Panc1 (cell line): ENCODE measurements at regions not wholly inside any gene's neighbourhood (a gene's known extent, or its start where the extent isn't known, plus 50 kb on each side); places are given as distances from the start of the nearest gene placed in this dataset.
"Not testable (repeated sequence)": the region's sequence is repeated elsewhere in the genome, so short reads cannot be mapped to it uniquely, and the experiment has no call there.

Source experiments
- ATAC-seq: fragments of 200-7000 bp; cut with Tn5 transposase; 2 replicates; pipeline ENCODE4 v1.9.1; 2020; ENCODE audit warnings: mild to moderate bottlenecking, moderate library complexity
- BruUV-seq: library from RNA; stranded (reverse); fragments of 400-500 nt; replicated peaks from 2 replicates; lab custom pipeline; 2021; lab: Mats Ljungman, UMichigan
- CTCF ChIA-PET: fragments of 300-600 bp; sonication (Branson Sonifier 250); formaldehyde crosslinking; loops from one replicate; lab custom pipeline; 2022; ENCODE audit warnings: antibody characterized with exemption; lab: Charles Lee
- POLR2A ChIA-PET: fragments of 300-600 bp; sonication (Branson Sonifier 250); formaldehyde crosslinking; loops from one replicate; lab custom pipeline; 2022; ENCODE audit warnings: antibody characterized with exemption; lab: Charles Lee
- DNase-seq: peaks from one replicate; pipeline ENCODE4 v3.0.0-alpha.2; 2010; ENCODE audit warnings: low read depth, low spot score
- H3K27ac ChIP-seq: 2 replicates; pipeline ENCODE4 v1.5.1; 2011; ENCODE audit warnings: mild to moderate bottlenecking, low read length, inconsistent platforms
- H3K27me3 ChIP-seq: fragments of 200-500 bp; sonication (Bioruptor generic); 2 replicates; pipeline ENCODE4 v1.6.0; 2014; ENCODE audit warnings: low read length, inconsistent platforms; ENCODE audit not compliant: control insufficient read depth, insufficient read depth
- H3K36me3 ChIP-seq: fragments of 200-500 bp; sonication (Bioruptor generic); 2 replicates; pipeline ENCODE4 v1.5.1; 2014; ENCODE audit warnings: inconsistent platforms, mild to moderate bottlenecking, low read length, moderate library complexity; ENCODE audit not compliant: control insufficient read depth, insufficient read depth
- H3K4me1 ChIP-seq: 2 replicates; pipeline ENCODE4 v1.5.1; 2011; ENCODE audit warnings: inconsistent platforms, mild to moderate bottlenecking, low read length, moderate library complexity; ENCODE audit not compliant: control insufficient read depth, insufficient read depth
- H3K4me3 ChIP-seq, 2 experiments: 2 replicates each; pipeline ENCODE4 v1.5.1; 2011 to 2012; ENCODE audit warnings: low read depth in 2 of 2, low read length in 2 of 2, mild to moderate bottlenecking in 2 of 2, inconsistent platforms in 1 of 2, moderate library complexity in 1 of 2
- H3K9me3 ChIP-seq: fragments of 200-500 bp; sonication (Bioruptor generic); 2 replicates; pipeline ENCODE4 v1.5.1; 2014; ENCODE audit warnings: low read depth, mild to moderate bottlenecking, inconsistent platforms, low read length, moderate library complexity; ENCODE audit not compliant: control insufficient read depth, insufficient read depth
- POLR2AphosphoS5 ChIP-seq: IDR thresholded peaks from 2 replicates; pipeline ENCODE4 v1.6.1; 2012; ENCODE audit warnings: mild to moderate bottlenecking, low read depth, low read length, moderate library complexity
- SIN3A ChIP-seq: IDR thresholded peaks from 2 replicates; pipeline ENCODE4 v1.6.1; 2012; ENCODE audit warnings: low read depth, mild to moderate bottlenecking, low read length, moderate library complexity, borderline replicate concordance; ENCODE audit not compliant: insufficient read depth
- TCF7L2 ChIP-seq: IDR thresholded peaks from 2 replicates; pipeline ENCODE4 v1.6.1; 2011; ENCODE audit warnings: mild to moderate bottlenecking, low read depth, low read length, inconsistent platforms
- in situ Hi-C: cut with HindIII; loops from 2 replicates; pipeline ENCODE4 v1.10.0; 2016; ENCODE audit warnings: low sequenced_read_pairs, low pct_unique_long_range_greater_than_20kb
- intact Hi-C: fragments of 100-400 bp; cut with micrococcal nuclease; formaldehyde crosslinking; loops from one replicate; pipeline ENCODE4 v1.10.0; 2022; ENCODE audit not compliant: unreplicated experiment
- TF ChIP-seq, protein P1 (sequence below), 2 experiments: IDR thresholded peaks; 2 replicates each; pipeline ENCODE4 v1.6.1; 2011 to 2012; ENCODE audit warnings: low read depth in 2 of 2, control low read depth in 1 of 2, low read length in 1 of 2, mild to moderate bottlenecking in 1 of 2, moderate library complexity in 1 of 2; ENCODE audit not compliant: insufficient read depth in 1 of 2
- TF ChIP-seq, protein P2 (sequence below): fragments of 450-650 bp; IDR thresholded peaks from 2 replicates; pipeline ENCODE4 v1.5.1; 2017; ENCODE audit warnings: mild to moderate bottlenecking

GRCh38 chr4:108415389-108415788 lies 205.0 kb upstream of the RPL34 start:
- no peak overlapping the region for H3K27ac ChIP-seq
- H3K4me1 ChIP-seq: no peaks in the 10 kb centered on the region
- CTCF ChIA-PET: no interaction called here
- TF ChIP-seq POLR2AphosphoS5 (no peak), SIN3A (no peak), TCF7L2 (no peak)
- TF ChIP-seq, protein P1, sequence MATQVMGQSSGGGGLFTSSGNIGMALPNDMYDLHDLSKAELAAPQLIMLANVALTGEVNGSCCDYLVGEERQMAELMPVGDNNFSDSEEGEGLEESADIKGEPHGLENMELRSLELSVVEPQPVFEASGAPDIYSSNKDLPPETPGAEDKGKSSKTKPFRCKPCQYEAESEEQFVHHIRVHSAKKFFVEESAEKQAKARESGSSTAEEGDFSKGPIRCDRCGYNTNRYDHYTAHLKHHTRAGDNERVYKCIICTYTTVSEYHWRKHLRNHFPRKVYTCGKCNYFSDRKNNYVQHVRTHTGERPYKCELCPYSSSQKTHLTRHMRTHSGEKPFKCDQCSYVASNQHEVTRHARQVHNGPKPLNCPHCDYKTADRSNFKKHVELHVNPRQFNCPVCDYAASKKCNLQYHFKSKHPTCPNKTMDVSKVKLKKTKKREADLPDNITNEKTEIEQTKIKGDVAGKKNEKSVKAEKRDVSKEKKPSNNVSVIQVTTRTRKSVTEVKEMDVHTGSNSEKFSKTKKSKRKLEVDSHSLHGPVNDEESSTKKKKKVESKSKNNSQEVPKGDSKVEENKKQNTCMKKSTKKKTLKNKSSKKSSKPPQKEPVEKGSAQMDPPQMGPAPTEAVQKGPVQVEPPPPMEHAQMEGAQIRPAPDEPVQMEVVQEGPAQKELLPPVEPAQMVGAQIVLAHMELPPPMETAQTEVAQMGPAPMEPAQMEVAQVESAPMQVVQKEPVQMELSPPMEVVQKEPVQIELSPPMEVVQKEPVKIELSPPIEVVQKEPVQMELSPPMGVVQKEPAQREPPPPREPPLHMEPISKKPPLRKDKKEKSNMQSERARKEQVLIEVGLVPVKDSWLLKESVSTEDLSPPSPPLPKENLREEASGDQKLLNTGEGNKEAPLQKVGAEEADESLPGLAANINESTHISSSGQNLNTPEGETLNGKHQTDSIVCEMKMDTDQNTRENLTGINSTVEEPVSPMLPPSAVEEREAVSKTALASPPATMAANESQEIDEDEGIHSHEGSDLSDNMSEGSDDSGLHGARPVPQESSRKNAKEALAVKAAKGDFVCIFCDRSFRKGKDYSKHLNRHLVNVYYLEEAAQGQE (IDR thresholded peaks at IDR 0.05; ENCODE audit: insufficient read depth in 1 of 2, low read depth in 2 of 2, low read length in 1 of 2): no peak
- TF ChIP-seq, protein P2, sequence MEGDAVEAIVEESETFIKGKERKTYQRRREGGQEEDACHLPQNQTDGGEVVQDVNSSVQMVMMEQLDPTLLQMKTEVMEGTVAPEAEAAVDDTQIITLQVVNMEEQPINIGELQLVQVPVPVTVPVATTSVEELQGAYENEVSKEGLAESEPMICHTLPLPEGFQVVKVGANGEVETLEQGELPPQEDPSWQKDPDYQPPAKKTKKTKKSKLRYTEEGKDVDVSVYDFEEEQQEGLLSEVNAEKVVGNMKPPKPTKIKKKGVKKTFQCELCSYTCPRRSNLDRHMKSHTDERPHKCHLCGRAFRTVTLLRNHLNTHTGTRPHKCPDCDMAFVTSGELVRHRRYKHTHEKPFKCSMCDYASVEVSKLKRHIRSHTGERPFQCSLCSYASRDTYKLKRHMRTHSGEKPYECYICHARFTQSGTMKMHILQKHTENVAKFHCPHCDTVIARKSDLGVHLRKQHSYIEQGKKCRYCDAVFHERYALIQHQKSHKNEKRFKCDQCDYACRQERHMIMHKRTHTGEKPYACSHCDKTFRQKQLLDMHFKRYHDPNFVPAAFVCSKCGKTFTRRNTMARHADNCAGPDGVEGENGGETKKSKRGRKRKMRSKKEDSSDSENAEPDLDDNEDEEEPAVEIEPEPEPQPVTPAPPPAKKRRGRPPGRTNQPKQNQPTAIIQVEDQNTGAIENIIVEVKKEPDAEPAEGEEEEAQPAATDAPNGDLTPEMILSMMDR: no peak
- POLR2A ChIA-PET: no interaction called here
- H3K9me3 ChIP-seq: no peaks in the 10 kb centered on the region
- no peaks in the 10 kb centered on the region; the same call in 1 of the 2 replicates for H3K27me3 ChIP-seq
- no peak for DNase-seq
- no peaks in the 10 kb centered on the region for H3K36me3 ChIP-seq
- BruUV-seq: no TSS peak
- in situ Hi-C loops (no loop called here), intact Hi-C loops (no loop called here)
- no peak overlapping the region for H3K4me3 ChIP-seq
- ATAC-seq: no peak

GRCh38 chr4:108411836-108412235 lies 208.5 kb upstream of the RPL34 start:
- BruUV-seq: no TSS peak
- H3K27me3 ChIP-seq: no peaks in the 10 kb centered on the region; the same call in 1 of the 2 replicates
- no peak overlapping the region for H3K4me3 ChIP-seq
- TF ChIP-seq, protein P2: no peak
- TF ChIP-seq POLR2AphosphoS5: no peak
- H3K36me3 ChIP-seq: no peaks in the 10 kb centered on the region
- H3K9me3 ChIP-seq: no peaks in the 10 kb centered on the region
- no peaks in the 10 kb centered on the region for H3K4me1 ChIP-seq
- ATAC-seq (no peak), DNase-seq (no peak)
- ChIA-PET CTCF (no interaction called here), POLR2A (no interaction called here)
- in situ Hi-C loops: no loop called here
- H3K27ac ChIP-seq: no peak overlapping the region
- intact Hi-C loops: no loop called here

DNA sequence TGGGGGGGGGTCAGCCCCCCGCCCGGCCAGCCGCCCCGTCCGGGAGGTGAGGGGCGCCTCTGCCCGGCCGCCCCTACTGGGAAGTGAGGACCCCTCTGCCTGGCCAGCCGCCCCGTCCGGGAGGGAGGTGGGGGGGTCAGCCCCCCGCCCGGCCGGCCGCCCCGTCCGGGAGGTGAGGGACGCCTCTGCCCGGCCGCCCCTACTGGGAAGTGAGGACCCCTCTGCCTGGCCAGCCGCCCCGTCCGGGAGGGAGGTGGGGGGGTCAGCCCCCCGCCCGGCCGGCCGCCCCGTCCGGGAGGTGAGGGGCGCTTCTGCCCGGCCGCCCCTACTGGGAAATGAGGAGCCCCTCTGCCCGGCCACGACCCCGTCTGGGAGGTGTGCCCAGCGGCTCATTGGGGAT lies 210.7 kb upstream of the RPL34 start:
- in situ Hi-C loops, H3K27me3 ChIP-seq, BruUV-seq, H3K4me3 ChIP-seq, intact Hi-C loops, H3K36me3 ChIP-seq, H3K9me3 ChIP-seq, H3K27ac ChIP-seq, CTCF ChIA-PET, POLR2A ChIA-PET, H3K4me1 ChIP-seq, DNase-seq, ATAC-seq: not testable (repeated sequence)
